ENCODE measurements at regions not wholly inside any gene's neighbourhood (a gene's known extent, or its start where the extent isn't known, plus 50 kb on each side); places are given as distances from the start of the nearest gene placed in this dataset.

GRCh38 chr11:104830080-104830479 is 68.2 kb downstream of the CASP12 start:
- TF ChIP-seq RAD21 (IDR thresholded peaks at IDR 0.05; ENCODE audit: low read depth) (no peak), ZBTB7A (IDR thresholded peaks at IDR 0.05; ENCODE audit: low read depth) (no peak), YY1 (IDR thresholded peaks at IDR 0.05; ENCODE audit: low read depth) (no peak), CREB1 (IDR thresholded peaks at IDR 0.05; ENCODE audit: low read depth) (no peak), REST (IDR thresholded peaks at IDR 0.05; ENCODE audit: low read depth) (no peak)
